Occipital lobe (tissue), 1 donor: ENCODE measurements at regions not wholly inside any gene's neighbourhood (a gene's known extent, or its start where the extent isn't known, plus 50 kb on each side); places are given as distances from the start of the nearest gene placed in this dataset.
"Not testable (repeated sequence)": the region's sequence is repeated elsewhere in the genome, so short reads cannot be mapped to it uniquely, and the experiment has no call there.

Experiments
- DNase-seq: peaks from one replicate; lab custom pipeline; 2025; lab: John Stamatoyannopoulos, UW

GRCh38 chr10:23955456-23956225 lies 253.3 kb upstream of the KIAA1217 start:
- no peak for DNase-seq

DNA sequence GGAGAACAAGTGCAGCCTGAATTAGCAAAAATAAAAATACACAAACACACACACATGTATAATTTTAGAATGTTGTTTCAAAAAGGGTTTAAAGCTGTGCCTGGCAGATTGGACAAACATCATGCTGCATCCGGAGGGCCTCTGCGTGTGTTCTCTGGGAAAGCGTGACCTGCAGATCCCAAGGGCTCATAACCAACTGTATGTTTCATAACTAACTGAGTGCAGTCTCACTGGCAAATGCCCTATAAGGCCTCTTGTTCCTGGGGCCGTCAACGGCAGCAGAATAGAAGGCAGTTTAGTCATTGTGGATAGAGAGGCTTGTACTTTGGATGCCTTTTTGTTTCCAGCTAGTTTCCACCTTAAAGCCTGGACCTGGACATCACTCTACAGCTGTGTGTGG lies 243.8 kb upstream of the KIAA1217 start:
- DNase-seq: peak; percentile 19

- peak; percentile 1 for DNase-seq
Measured at GRCh38 chr10:23965880-23966279, 243.1 kb upstream of the KIAA1217 start.

GRCh38 chr10:23966504-23967051 lies 242.4 kb upstream of the KIAA1217 start:
- DNase-seq: no peak

GRCh38 chr10:23968301-23968700 lies 240.6 kb upstream of the KIAA1217 start:
- no peak for DNase-seq

GRCh38 chr10:23974746-23975272 lies 234.1 kb upstream of the KIAA1217 start:
- DNase-seq: no peak

- DNase-seq: no peak
Measured at GRCh38 chr10:23975431-23975830, 233.5 kb upstream of the KIAA1217 start.

DNA sequence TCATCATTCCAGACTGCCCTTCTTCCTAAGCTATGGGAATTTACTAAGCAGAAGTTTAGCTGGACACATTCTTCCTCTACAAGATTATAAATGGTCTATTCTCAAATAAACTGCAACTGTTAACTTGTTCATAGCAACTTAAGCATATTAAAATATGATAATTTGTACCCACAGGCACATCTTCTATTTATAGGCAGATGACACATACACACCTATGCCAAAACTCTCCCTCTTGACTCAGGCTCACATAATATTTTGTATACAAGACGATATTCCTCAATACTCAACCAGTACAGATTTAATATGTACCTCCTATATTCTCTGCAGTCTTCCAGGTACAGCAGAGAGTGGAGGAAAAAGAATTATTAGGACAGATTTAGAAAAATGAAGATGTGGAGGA lies 232.7 kb upstream of the KIAA1217 start:
- DNase-seq: no peak

GRCh38 chr10:23978317-23978716 lies 230.6 kb upstream of the KIAA1217 start:
- DNase-seq: no peak

GRCh38 chr10:23980094-23980493 lies 228.8 kb upstream of the KIAA1217 start:
- no peak for DNase-seq

- no peak for DNase-seq
Measured at GRCh38 chr10:23981520-23982309, 227.2 kb upstream of the KIAA1217 start.

DNA sequence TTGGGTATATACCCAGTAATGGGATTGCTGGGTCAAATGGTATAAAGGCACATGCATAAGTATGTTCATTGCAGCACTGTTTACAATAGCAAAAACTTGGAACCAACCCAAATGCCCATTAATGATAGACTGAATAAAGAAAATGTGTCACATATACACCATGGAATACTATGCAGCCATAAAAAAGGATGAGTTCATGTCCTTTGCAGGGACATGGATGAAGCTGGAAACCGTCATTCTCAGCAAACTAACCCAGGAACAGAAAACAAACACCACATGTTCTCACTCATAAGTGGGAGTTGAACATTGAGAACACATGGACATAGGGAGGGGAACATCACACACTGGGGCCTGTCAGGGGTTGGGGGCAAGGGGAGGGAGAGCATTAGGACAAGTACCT lies 224.5 kb upstream of the KIAA1217 start:
- DNase-seq: not testable (repeated sequence)

GRCh38 chr10:23988006-23988405 lies 220.9 kb upstream of the KIAA1217 start:
- no peak for DNase-seq

GRCh38 chr10:23994459-23995046 lies 214.4 kb upstream of the KIAA1217 start:
- DNase-seq: no peak

DNA sequence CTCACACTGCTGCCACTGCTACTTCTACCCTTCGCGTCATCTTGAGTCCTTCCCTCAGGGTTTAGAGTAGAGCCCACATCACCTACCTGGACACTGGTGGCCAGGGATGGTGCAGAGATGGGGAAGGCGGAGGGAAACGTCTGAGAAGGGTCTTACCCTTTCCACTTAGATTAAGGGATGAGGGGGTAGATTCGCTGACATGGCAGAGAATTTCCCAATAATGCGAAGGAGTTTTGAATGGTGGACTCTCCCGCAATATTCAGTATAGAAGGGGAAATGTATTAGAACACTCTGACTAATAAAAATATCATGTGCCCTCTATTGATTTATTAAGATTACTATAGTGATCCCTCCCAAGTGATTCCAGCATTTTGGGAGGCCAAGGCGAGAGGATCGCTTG lies 209.5 kb upstream of the KIAA1217 start:
- DNase-seq: no peak

DNA sequence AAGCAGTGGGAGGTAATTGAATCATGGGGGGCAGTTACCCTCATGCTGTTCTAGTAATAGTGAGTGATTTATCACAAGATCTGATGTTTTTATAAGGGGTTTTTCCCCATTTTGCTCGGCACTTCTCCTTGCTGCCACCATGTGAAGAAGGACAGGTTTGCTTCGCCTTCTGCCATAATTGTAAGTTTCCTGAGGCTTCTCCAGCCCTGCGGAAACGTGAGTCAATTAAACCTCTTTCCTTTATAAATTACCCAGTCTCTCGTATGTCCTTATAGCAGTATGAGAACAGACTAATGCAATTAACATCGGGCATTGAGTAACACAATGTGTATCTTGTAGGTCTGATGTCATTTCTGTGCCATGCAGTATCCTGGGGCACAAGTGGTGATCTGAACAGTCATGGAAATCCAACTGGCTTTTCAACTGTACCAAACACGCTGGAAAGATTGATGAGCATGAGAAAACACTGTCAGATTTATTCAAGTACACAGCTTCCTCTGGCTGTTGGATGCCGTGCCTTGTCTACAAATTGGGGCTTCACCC lies 208.6 kb upstream of the KIAA1217 start:
- DNase-seq: no peak

GRCh38 chr10:24006741-24007140 lies 202.2 kb upstream of the KIAA1217 start:
- no peak for DNase-seq

DNA sequence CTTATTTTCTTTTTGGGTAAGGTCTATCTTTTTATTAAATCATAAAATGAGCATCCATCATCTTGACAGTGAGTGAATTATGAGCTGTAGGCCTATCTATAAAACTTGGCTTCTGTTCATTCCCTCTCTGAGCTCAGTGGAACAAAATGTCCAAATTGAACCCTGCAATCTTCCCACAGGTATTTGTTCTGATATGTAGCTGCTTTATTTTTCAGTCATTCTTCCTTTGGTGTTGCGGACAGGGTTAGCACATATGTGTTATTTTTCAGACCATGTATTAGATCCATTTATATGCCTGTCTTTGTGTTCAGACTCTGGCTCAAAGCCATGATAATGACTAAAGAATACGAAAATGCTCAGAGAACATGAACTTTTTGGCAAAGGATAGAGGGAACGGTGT lies 201.6 kb upstream of the KIAA1217 start:
- DNase-seq: no peak

- DNase-seq: no peak
Measured at GRCh38 chr10:24008164-24009091, 200.5 kb upstream of the KIAA1217 start.

DNA sequence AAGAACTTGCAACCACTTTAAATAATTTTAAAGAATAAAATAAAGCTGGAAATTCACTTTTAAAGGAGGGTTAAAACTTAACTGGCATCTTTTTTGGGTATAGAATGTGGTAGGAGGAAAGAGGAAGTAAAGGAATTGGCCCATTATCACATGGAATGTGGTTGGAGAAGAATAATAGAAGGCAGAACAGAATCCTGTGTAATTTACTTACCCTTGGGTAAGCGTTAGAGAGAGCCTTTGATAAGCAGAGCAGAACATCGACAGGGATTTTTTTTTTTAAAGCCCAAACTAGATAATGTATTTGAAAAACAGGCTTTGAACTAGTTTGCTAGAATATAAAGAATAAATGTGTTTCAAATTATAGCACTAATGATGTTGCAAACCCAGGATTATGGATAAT lies 199.8 kb upstream of the KIAA1217 start:
- DNase-seq: no peak

DNA sequence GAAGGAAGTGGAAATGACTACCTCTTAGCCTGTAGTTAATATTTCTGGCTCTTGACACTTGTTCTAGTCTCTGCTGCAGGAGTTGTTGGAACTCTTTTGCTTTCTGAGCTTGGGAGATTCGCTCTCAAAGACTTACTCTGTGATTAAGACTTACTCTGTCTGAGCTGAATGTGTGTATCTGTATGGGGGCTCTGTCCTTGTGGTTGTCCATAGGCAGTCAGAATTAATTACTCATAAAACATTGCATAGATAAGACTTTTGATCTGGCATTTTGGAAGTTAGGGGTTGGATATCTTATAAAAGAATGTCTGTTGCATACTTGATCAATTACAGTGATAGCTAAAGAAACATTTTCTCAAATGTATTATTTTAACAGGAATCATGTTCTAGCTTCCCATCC lies 199.2 kb upstream of the KIAA1217 start:
- DNase-seq: no peak
